ENCODE measurements at regions not wholly inside any gene's neighbourhood (a gene's known extent, or its start where the extent isn't known, plus 50 kb on each side); places are given as distances from the start of the nearest gene placed in this dataset.
"Not testable (repeated sequence)": the region's sequence is repeated elsewhere in the genome, so short reads cannot be mapped to it uniquely, and the experiment has no call there.

DNA sequence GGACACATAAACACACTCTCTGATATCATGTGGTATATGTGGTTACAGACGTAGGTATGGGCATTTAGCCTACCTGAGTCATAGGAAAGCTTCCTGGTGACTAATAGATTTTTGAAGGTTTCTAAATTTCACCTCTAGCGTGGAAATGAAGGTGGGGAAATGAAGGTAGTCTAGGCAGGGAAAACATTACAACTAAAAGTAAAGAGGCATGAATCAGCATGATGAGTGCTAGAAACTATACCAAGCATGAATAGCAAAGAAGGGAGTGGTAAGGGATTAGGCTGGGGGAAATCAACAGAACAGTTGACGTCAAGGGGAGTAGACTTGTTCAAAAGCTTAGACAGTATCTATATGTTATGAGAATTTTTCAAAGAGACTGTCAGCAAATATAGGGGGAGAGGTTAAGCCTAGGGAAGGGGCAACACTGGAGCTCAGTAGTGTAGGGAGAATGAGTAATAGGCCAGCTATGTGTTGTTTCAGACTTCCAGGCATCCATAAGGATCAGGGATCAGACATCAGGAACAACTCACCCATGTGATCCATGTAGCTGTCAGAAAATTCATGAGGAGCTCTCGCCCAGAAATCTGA is 279.3 kb upstream of the DIPK2B start:
- Histone ChIP-seq H3K4me1 (ENCODE audit: insufficient read depth, poor library complexity, severe bottlenecking) (peaks cover 22% of the 10 kb centered on the region), H3K27me3 (ENCODE audit: insufficient read depth, poor library complexity, severe bottlenecking) (no peaks in the 10 kb centered on the region), H3K36me3 (ENCODE audit: low read depth) (no peaks in the 10 kb centered on the region), H3K27ac (ENCODE audit: poor library complexity, severe bottlenecking) (peak overlapping the region; percentile 99), H3K9me3 (ENCODE audit: severe bottlenecking) (no peaks in the 10 kb centered on the region), H3K4me3 (ENCODE audit: severe bottlenecking) (no peak overlapping the region)
- peak; percentile 90 for ATAC-seq (ENCODE audit: low read depth)
- peak; percentile 54 for DNase-seq (ENCODE audit: low spot score)
- TF ChIP-seq, protein P1, sequence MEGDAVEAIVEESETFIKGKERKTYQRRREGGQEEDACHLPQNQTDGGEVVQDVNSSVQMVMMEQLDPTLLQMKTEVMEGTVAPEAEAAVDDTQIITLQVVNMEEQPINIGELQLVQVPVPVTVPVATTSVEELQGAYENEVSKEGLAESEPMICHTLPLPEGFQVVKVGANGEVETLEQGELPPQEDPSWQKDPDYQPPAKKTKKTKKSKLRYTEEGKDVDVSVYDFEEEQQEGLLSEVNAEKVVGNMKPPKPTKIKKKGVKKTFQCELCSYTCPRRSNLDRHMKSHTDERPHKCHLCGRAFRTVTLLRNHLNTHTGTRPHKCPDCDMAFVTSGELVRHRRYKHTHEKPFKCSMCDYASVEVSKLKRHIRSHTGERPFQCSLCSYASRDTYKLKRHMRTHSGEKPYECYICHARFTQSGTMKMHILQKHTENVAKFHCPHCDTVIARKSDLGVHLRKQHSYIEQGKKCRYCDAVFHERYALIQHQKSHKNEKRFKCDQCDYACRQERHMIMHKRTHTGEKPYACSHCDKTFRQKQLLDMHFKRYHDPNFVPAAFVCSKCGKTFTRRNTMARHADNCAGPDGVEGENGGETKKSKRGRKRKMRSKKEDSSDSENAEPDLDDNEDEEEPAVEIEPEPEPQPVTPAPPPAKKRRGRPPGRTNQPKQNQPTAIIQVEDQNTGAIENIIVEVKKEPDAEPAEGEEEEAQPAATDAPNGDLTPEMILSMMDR (IDR thresholded peaks at IDR 0.05; ENCODE audit: poor library complexity, severe bottlenecking) = no peak

DNA sequence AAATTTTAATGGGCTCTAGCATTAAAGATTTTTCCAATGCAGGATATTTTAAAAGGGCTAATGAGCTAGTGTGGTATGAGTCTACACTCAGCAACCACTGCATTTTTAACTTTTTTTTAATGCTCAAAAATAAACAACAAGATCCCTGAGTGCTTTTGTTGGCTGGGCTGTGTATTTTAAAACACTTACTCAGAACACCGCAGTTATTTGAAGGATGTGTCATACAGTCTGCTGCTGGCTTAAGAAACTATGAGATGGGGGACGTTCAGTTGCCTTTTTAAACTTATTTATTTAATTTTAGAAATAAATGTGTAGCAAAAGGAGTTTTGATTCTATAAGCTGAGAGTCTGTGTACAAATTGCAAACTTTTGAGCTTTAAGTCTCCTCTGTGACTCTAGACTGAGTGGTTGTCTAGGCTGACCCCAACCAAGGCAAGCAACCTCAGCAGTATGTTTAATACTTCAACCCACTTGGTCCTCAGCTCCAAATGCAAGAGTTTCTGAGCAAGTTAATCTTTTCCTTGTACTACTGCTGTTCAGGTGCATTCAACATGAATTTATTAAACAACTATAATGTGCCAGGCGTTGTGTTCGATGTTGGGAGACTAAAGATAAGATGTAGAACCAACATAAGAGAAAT is 278.6 kb upstream of the DIPK2B start:
- Histone ChIP-seq H3K4me3 (ENCODE audit: severe bottlenecking) (no peak overlapping the region), H3K27me3 (ENCODE audit: insufficient read depth, poor library complexity, severe bottlenecking) (no peaks in the 10 kb centered on the region), H3K4me1 (ENCODE audit: insufficient read depth, poor library complexity, severe bottlenecking) (peaks cover 22% of the 10 kb centered on the region), H3K36me3 (ENCODE audit: low read depth) (no peaks in the 10 kb centered on the region), H3K9me3 (ENCODE audit: severe bottlenecking) (no peaks in the 10 kb centered on the region), H3K27ac (ENCODE audit: poor library complexity, severe bottlenecking) (peak overlapping the region; percentile 99)
- DNase-seq (ENCODE audit: low spot score) (no peak), ATAC-seq (ENCODE audit: low read depth) (peak; percentile 69)
- TF ChIP-seq, protein P1 (IDR thresholded peaks at IDR 0.05; ENCODE audit: poor library complexity, severe bottlenecking) = no peak

DNA sequence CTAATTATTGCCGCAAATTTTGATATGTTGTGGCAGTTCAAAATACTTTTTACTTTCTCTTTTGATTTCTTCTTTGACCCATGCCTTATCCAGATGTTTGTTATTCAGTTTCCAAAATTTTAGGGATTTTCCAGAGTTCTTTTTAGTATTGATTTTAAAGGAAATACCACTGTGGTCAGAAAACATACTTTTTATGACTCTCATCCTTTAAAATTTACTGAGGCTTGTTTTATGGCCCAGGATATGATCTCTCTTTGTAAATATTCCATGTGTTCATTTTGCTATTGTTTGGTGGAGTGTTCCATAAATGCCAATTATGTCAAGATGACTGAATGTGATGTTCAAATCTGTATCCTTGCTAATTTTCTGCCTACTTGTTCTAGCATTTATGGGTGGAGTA is 272.3 kb upstream of the DIPK2B start:
- H3K9me3 ChIP-seq (ENCODE audit: severe bottlenecking) = no peaks in the 10 kb centered on the region
- DNase-seq (ENCODE audit: low spot score) = no peak
- H3K4me1 ChIP-seq (ENCODE audit: insufficient read depth, poor library complexity, severe bottlenecking) = peaks cover 10% of the 10 kb centered on the region
- peak; percentile 69 for ATAC-seq (ENCODE audit: low read depth)
- no peak overlapping the region for H3K4me3 ChIP-seq (ENCODE audit: severe bottlenecking)
- H3K36me3 ChIP-seq (ENCODE audit: low read depth) = no peaks in the 10 kb centered on the region
- no peaks in the 10 kb centered on the region for H3K27me3 ChIP-seq (ENCODE audit: insufficient read depth, poor library complexity, severe bottlenecking)
- TF ChIP-seq, protein P1 (IDR thresholded peaks at IDR 0.05; ENCODE audit: poor library complexity, severe bottlenecking) = no peak
- peak overlapping the region; percentile 99 for H3K27ac ChIP-seq (ENCODE audit: poor library complexity, severe bottlenecking)

DNA sequence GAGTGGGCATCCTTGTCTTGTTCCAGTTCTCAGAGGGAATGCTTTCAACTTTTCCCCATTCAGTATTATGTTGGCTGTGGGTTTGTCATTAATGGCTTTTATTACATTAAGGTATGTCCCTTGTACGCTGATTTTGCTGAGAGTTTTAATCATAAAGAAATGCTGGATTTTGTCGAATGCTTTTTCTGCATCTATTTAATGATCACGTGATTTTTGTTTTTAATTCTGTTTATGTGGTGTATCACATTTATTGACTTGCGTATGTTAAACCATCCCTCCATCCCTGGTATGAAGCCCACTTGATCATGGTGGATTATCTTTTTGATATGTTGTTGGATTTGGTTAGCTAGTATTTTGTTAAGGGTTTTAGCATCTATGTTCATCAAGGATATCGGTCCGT is 266.9 kb upstream of the DIPK2B start:
- ATAC-seq (ENCODE audit: low read depth); H3K9me3 ChIP-seq (ENCODE audit: severe bottlenecking); H3K27me3 ChIP-seq (ENCODE audit: insufficient read depth, poor library complexity, severe bottlenecking); DNase-seq (ENCODE audit: low spot score); H3K4me1 ChIP-seq (ENCODE audit: insufficient read depth, poor library complexity, severe bottlenecking); H3K36me3 ChIP-seq (ENCODE audit: low read depth); H3K4me3 ChIP-seq (ENCODE audit: severe bottlenecking); H3K27ac ChIP-seq (ENCODE audit: poor library complexity, severe bottlenecking): not testable (repeated sequence)

DNA sequence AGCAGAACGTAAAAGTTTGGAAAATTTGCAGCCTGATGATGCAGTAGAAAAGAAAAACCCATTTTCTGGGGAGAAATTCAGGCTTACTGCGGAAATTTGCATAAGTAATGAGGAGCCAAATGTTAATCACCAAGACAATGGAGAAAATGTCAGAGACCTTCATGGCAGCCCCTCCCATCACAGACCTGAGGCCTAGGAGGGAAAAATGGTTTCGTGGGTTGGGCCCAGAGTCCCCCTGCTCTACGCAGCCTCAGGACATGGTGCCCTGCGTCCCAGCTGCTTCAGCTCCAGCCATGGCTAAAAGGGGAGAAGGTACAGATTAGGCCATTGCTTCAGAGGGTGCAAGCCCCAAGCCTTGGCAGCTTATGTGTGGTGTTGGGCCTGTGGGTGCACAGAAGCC is 255.1 kb upstream of the DIPK2B start:
- not testable (repeated sequence) for DNase-seq (ENCODE audit: low spot score); H3K27ac ChIP-seq (ENCODE audit: poor library complexity, severe bottlenecking); H3K36me3 ChIP-seq (ENCODE audit: low read depth); H3K4me3 ChIP-seq (ENCODE audit: severe bottlenecking); H3K4me1 ChIP-seq (ENCODE audit: insufficient read depth, poor library complexity, severe bottlenecking); H3K9me3 ChIP-seq (ENCODE audit: severe bottlenecking); ATAC-seq (ENCODE audit: low read depth); H3K27me3 ChIP-seq (ENCODE audit: insufficient read depth, poor library complexity, severe bottlenecking)

DNA sequence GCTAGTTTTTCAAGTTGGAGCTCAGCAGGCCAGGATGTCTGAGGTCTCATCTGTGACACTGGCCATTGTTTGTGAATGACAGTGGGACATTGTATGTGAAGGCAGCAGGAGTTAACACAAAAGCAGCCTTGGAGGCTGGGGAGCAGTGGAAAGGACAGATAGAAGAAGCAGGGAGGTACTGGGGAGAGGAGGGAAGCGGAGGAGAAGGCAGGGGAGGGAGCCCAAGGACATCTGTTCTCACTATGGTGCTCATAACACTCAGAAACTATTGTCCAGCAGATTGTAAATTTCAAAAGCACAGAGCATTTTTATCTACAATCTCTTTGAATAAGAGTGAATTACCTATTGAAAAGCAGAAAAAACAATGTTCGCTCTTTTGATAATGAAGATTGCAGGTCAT is 253.6 kb upstream of the DIPK2B start:
- Histone ChIP-seq H3K36me3 (ENCODE audit: low read depth) (no peaks in the 10 kb centered on the region), H3K4me1 (ENCODE audit: insufficient read depth, poor library complexity, severe bottlenecking) (peaks cover 19% of the 10 kb centered on the region), H3K9me3 (ENCODE audit: severe bottlenecking) (no peaks in the 10 kb centered on the region), H3K4me3 (ENCODE audit: severe bottlenecking) (no peak overlapping the region), H3K27ac (ENCODE audit: poor library complexity, severe bottlenecking) (no peak overlapping the region), H3K27me3 (ENCODE audit: insufficient read depth, poor library complexity, severe bottlenecking) (no peaks in the 10 kb centered on the region)
- TF ChIP-seq, protein P1 (IDR thresholded peaks at IDR 0.05; ENCODE audit: poor library complexity, severe bottlenecking) = no peak
- DNase-seq (ENCODE audit: low spot score) (no peak), ATAC-seq (ENCODE audit: low read depth) (no peak)

All from RWPE2 (cell line).